ENCODE measurements at regions not wholly inside any gene's neighbourhood (a gene's known extent, or its start where the extent isn't known, plus 50 kb on each side); places are given as distances from the start of the nearest gene placed in this dataset.
"Not testable (repeated sequence)": the region's sequence is repeated elsewhere in the genome, so short reads cannot be mapped to it uniquely, and the experiment has no call there.

DNA sequence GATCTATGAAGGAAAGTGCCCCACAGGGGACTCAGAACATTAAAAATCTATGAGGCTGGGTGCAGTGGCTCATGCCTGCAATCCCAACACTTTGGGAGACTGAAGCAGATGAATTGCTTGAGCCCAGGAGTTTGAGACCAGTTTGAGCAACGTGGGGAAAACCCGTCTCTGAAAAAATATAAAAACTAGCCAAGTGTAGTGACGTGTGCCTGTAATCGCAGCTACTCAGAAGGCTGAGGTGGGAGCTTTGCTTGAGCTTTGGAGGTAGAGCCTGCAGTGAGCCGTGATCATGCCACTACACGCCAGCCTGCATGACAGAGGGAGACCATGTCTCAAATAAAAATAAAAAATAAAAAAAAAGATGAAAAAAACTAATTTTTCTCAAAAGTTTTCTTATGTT, 1070.6 kb downstream of the PCDH9 start:
- Histone ChIP-seq H3K36me3 (ENCODE audit: control insufficient read depth, low read length) (no peaks in the 10 kb centered on the region), H3F3A (ENCODE audit: control insufficient read depth, insufficient read depth) (no peaks in the 10 kb centered on the region), H4K20me1 (ENCODE audit: control insufficient read depth, insufficient read depth, low read depth, low read length) (no peaks in the 10 kb centered on the region), H3K4me1 (ENCODE audit: control insufficient read depth, low read length) (peaks cover 4% of the 10 kb centered on the region), H3K4me2 (ENCODE audit: low read length) (no peak overlapping the region), H3K9me2 (replicated peaks; ENCODE audit: control insufficient read depth, low read length) (no peaks in the 10 kb centered on the region), H3K4me3 (ENCODE audit: low read length) (no peak overlapping the region), H3K9me3 (ENCODE audit: control insufficient read depth, insufficient read depth, low read length) (no peaks in the 10 kb centered on the region), H3K27me3 (ENCODE audit: control insufficient read depth, low read length) (no peaks in the 10 kb centered on the region), H3K79me2 (ENCODE audit: control insufficient read depth, low read length) (no peaks in the 10 kb centered on the region), H3K27ac (ENCODE audit: low read depth, low read length) (no peak overlapping the region)
- no peak for TF ChIP-seq EZH2phosphoT487 (IDR thresholded peaks at IDR 0.05; ENCODE audit: borderline replicate concordance, low read length)
- TF ChIP-seq, protein P1, sequence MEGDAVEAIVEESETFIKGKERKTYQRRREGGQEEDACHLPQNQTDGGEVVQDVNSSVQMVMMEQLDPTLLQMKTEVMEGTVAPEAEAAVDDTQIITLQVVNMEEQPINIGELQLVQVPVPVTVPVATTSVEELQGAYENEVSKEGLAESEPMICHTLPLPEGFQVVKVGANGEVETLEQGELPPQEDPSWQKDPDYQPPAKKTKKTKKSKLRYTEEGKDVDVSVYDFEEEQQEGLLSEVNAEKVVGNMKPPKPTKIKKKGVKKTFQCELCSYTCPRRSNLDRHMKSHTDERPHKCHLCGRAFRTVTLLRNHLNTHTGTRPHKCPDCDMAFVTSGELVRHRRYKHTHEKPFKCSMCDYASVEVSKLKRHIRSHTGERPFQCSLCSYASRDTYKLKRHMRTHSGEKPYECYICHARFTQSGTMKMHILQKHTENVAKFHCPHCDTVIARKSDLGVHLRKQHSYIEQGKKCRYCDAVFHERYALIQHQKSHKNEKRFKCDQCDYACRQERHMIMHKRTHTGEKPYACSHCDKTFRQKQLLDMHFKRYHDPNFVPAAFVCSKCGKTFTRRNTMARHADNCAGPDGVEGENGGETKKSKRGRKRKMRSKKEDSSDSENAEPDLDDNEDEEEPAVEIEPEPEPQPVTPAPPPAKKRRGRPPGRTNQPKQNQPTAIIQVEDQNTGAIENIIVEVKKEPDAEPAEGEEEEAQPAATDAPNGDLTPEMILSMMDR (IDR thresholded peaks at IDR 0.05; ENCODE audit: low read depth, low read length, poor library complexity, severe bottlenecking), result no peak

DNA sequence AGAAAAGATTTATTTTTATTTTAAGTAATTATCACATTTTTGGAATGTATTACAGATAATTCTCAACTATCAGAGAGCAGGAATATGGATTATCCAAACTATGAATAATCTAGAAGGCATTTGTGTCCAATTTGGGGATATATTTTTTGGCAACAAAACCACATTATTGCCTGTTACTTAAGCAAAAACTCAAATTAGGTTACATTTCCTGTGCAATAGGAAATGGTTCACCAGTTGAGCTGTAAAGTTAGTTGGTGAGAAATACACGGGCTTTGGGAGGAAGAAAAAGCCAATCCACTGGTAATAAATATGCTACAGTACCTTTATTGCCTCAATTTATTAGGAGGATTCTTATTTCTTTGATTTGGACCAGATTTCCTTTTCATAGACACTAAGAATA, 1075.2 kb downstream of the PCDH9 start:
- Histone ChIP-seq H3K9me3 (ENCODE audit: control insufficient read depth, insufficient read depth, low read length) (no peaks in the 10 kb centered on the region), H3F3A (ENCODE audit: control insufficient read depth, insufficient read depth) (no peaks in the 10 kb centered on the region), H3K4me2 (ENCODE audit: low read length) (no peak overlapping the region), H3K27me3 (ENCODE audit: control insufficient read depth, low read length) (no peaks in the 10 kb centered on the region), H3K4me1 (ENCODE audit: control insufficient read depth, low read length) (peaks cover 4% of the 10 kb centered on the region), H3K27ac (ENCODE audit: low read depth, low read length) (no peak overlapping the region), H3K9me2 (replicated peaks; ENCODE audit: control insufficient read depth, low read length) (no peaks in the 10 kb centered on the region), H4K20me1 (ENCODE audit: control insufficient read depth, insufficient read depth, low read depth, low read length) (no peaks in the 10 kb centered on the region), H3K36me3 (ENCODE audit: control insufficient read depth, low read length) (no peaks in the 10 kb centered on the region), H3K4me3 (ENCODE audit: low read length) (no peak overlapping the region), H3K79me2 (ENCODE audit: control insufficient read depth, low read length) (no peaks in the 10 kb centered on the region)
- TF ChIP-seq EZH2phosphoT487 (IDR thresholded peaks at IDR 0.05; ENCODE audit: borderline replicate concordance, low read length), result no peak
- TF ChIP-seq, protein P1 (IDR thresholded peaks at IDR 0.05; ENCODE audit: low read depth, low read length, poor library complexity, severe bottlenecking), result no peak

DNA sequence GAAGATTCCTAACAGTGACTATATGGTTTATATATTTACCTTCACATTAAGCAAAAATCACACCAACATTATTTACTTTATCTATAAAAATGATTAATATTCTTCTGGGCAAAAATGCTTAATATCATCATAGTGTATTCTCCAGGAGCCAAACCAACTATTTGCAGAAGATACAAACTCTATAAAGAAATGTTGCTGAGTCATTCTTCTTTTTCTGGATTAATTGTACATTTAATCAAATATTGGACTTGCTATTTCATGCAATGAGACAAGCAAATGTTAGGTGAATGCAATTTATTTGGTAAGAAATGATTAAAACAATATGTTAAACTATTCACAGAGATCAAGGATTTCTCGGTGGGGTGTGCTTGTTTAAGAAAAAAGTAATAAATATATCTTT, 1075.8 kb downstream of the PCDH9 start:
- Histone ChIP-seq H3K4me2 (ENCODE audit: low read length) (no peak overlapping the region), H3K9me2 (replicated peaks; ENCODE audit: control insufficient read depth, low read length) (no peaks in the 10 kb centered on the region), H3K27me3 (ENCODE audit: control insufficient read depth, low read length) (no peaks in the 10 kb centered on the region), H3K4me1 (ENCODE audit: control insufficient read depth, low read length) (peaks cover 4% of the 10 kb centered on the region), H3F3A (ENCODE audit: control insufficient read depth, insufficient read depth) (no peaks in the 10 kb centered on the region), H3K36me3 (ENCODE audit: control insufficient read depth, low read length) (no peaks in the 10 kb centered on the region), H3K4me3 (ENCODE audit: low read length) (no peak overlapping the region), H3K27ac (ENCODE audit: low read depth, low read length) (no peak overlapping the region), H3K9me3 (ENCODE audit: control insufficient read depth, insufficient read depth, low read length) (no peaks in the 10 kb centered on the region), H4K20me1 (ENCODE audit: control insufficient read depth, insufficient read depth, low read depth, low read length) (no peaks in the 10 kb centered on the region), H3K79me2 (ENCODE audit: control insufficient read depth, low read length) (no peaks in the 10 kb centered on the region)
- TF ChIP-seq, protein P1 (IDR thresholded peaks at IDR 0.05; ENCODE audit: low read depth, low read length, poor library complexity, severe bottlenecking), result no peak
- TF ChIP-seq EZH2phosphoT487 (IDR thresholded peaks at IDR 0.05; ENCODE audit: borderline replicate concordance, low read length), result no peak

DNA sequence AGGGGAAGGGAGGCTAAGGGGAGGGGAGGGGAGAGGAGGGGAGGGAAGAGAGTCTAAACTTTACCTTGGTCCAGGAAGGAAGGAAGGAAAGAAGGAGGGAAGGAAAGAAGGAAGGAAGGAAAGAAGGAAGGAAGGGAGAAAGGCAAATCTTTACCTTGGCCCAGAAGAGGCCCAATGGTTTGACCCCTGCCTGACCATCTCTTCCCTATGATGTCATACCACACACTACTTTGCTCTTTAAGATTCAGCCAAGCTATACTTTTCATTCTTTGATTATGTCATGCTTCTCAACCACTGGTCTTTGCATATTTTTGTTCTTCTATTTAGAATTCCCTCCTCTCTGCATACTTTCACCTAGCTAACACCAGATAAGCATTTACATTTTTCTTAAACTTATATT, 1077.5 kb downstream of the PCDH9 start:
- TF ChIP-seq EZH2phosphoT487 (IDR thresholded peaks at IDR 0.05; ENCODE audit: borderline replicate concordance, low read length), result no peak
- TF ChIP-seq, protein P1 (IDR thresholded peaks at IDR 0.05; ENCODE audit: low read depth, low read length, poor library complexity, severe bottlenecking), result no peak
- H3K9me3 ChIP-seq (ENCODE audit: control insufficient read depth, insufficient read depth, low read length), result no peaks in the 10 kb centered on the region

DNA sequence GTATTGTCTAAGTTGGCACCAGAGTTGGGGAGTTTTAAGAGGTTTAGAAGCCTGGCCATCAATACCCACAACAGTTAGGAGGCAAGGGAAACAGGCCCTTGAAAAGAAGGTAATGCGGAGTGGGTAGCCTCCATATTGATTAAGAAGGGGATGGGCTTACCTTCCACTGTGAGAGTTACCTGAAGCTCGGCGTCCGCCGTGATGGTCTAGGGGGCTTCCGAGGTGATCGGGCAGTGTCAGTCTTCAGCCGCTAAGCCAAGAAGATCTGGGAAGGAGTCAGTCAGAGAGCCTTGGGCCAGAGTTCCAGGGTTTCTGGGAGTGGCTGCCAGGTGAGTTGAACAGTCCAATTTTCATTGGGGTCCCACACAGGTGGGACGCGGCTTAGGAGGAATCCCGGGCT, 1085.8 kb downstream of the PCDH9 start:
- H3K4me1 ChIP-seq (ENCODE audit: control insufficient read depth, low read length), result peaks cover 12% of the 10 kb centered on the region
- H3K9me2 ChIP-seq (replicated peaks; ENCODE audit: control insufficient read depth, low read length), result not testable (repeated sequence)

More for the DNA sequence above, 1077.5 kb downstream of the PCDH9 start:
- H4K20me1 ChIP-seq (ENCODE audit: control insufficient read depth, insufficient read depth, low read depth, low read length), result no peaks in the 10 kb centered on the region
- H3K4me2 ChIP-seq (ENCODE audit: low read length), result no peak overlapping the region
- no peaks in the 10 kb centered on the region for H3K27me3 ChIP-seq (ENCODE audit: control insufficient read depth, low read length)
- no peaks in the 10 kb centered on the region for H3K36me3 ChIP-seq (ENCODE audit: control insufficient read depth, low read length)
- H3K4me1 ChIP-seq (ENCODE audit: control insufficient read depth, low read length), result peaks cover 4% of the 10 kb centered on the region
- no peak overlapping the region for H3K4me3 ChIP-seq (ENCODE audit: low read length)
- no peak overlapping the region for H3K27ac ChIP-seq (ENCODE audit: low read depth, low read length)
- no peaks in the 10 kb centered on the region for H3F3A ChIP-seq (ENCODE audit: control insufficient read depth, insufficient read depth)
- no peaks in the 10 kb centered on the region for H3K9me2 ChIP-seq (replicated peaks; ENCODE audit: control insufficient read depth, low read length)
- no peaks in the 10 kb centered on the region for H3K79me2 ChIP-seq (ENCODE audit: control insufficient read depth, low read length)

More for the DNA sequence above, 1085.8 kb downstream of the PCDH9 start:
- H3K4me3 ChIP-seq (ENCODE audit: low read length); H3K27ac ChIP-seq (ENCODE audit: low read depth, low read length); H3K9me3 ChIP-seq (ENCODE audit: control insufficient read depth, insufficient read depth, low read length); H3K4me2 ChIP-seq (ENCODE audit: low read length); H4K20me1 ChIP-seq (ENCODE audit: control insufficient read depth, insufficient read depth, low read depth, low read length); H3K79me2 ChIP-seq (ENCODE audit: control insufficient read depth, low read length); H3K27me3 ChIP-seq (ENCODE audit: control insufficient read depth, low read length); H3F3A ChIP-seq (ENCODE audit: control insufficient read depth, insufficient read depth); H3K36me3 ChIP-seq (ENCODE audit: control insufficient read depth, low read length): not testable (repeated sequence)
